ENCODE measurements at regions not wholly inside any gene's neighbourhood (a gene's known extent, or its start where the extent isn't known, plus 50 kb on each side); places are given as distances from the start of the nearest gene placed in this dataset.

- no peak for TF ChIP-seq POLR2A (IDR thresholded peaks at IDR 0.05; ENCODE audit: low read depth, low read length)
- TF ChIP-seq POLR2AphosphoS5 (IDR thresholded peaks at IDR 0.05; ENCODE audit: low read depth, low read length), result no peak
- TF ChIP-seq TAF1 (IDR thresholded peaks at IDR 0.05; ENCODE audit: low read depth, low read length), result no peak
- no peak for TF ChIP-seq PAX5 (IDR thresholded peaks at IDR 0.05; ENCODE audit: insufficient read depth, low read length, severe bottlenecking)
- TF ChIP-seq POU2F2 (IDR thresholded peaks at IDR 0.05; ENCODE audit: low read depth, low read length), result no peak
Observed at GRCh38 chr18:22723773-22724172, 209.4 kb upstream of the RBBP8 start.
